OCI-LY7 (cell line): ENCODE measurements at regions not wholly inside any gene's neighbourhood (a gene's known extent, or its start where the extent isn't known, plus 50 kb on each side); places are given as distances from the start of the nearest gene placed in this dataset.

Source experiments
- BruUV-seq: library from RNA; stranded (reverse); fragments of 400-500 nt; replicated peaks from 2 replicates; lab custom pipeline; 2021; lab: Mats Ljungman, UMichigan
- CTCF ChIA-PET: fragments of 300-600 bp; sonication (Branson Sonifier 250); formaldehyde crosslinking; loops from one replicate; lab custom pipeline; 2022; ENCODE audit warnings: antibody characterized with exemption; ENCODE audit not compliant: unreplicated experiment; lab: Charles Lee
- POLR2A ChIA-PET: fragments of 300-600 bp; sonication (Branson Sonifier 250); formaldehyde crosslinking; loops from one replicate; lab custom pipeline; 2022; ENCODE audit warnings: antibody characterized with exemption; lab: Charles Lee
- DNase-seq: peaks from one replicate; pipeline ENCODE4 v3.0.0-alpha.2; 2015; ENCODE audit warnings: low spot score
- H2AFZ ChIP-seq: fragments of 200-600 bp; sonication (generic), shearing (Covaris generic); 2 replicates; pipeline ENCODE4 v1.6.1; 2014; ENCODE audit warnings: mild to moderate bottlenecking, antibody characterized with exemption, low read length, moderate library complexity
- H3K27ac ChIP-seq: fragments of 200-600 bp; sonication (generic); 2 replicates; pipeline ENCODE4 v1.5.1; 2014; ENCODE audit warnings: mixed run types, low read depth, mild to moderate bottlenecking, moderate library complexity, low read length, inconsistent platforms; ENCODE audit not compliant: poor library complexity, severe bottlenecking
- H3K36me3 ChIP-seq: fragments of 200-600 bp; sonication (generic); 2 replicates; pipeline ENCODE4 v1.6.1; 2014; ENCODE audit warnings: mild to moderate bottlenecking, antibody characterized with exemption, low read length, moderate library complexity, mixed read lengths; ENCODE audit not compliant: insufficient read depth
- H3K4me1 ChIP-seq: fragments of 200-600 bp; sonication (generic); 2 replicates; pipeline ENCODE4 v1.5.1; 2014; ENCODE audit warnings: mild to moderate bottlenecking, low read length; ENCODE audit not compliant: insufficient read depth, poor library complexity, severe bottlenecking
- H3K4me2 ChIP-seq: fragments of 200-600 bp; sonication (generic); 2 replicates; pipeline ENCODE4 v1.6.1; 2014; ENCODE audit warnings: mild to moderate bottlenecking, low read length
- H3K4me3 ChIP-seq: fragments of 200-600 bp; sonication (generic); 2 replicates; pipeline ENCODE4 v1.5.1; 2014; ENCODE audit warnings: mild to moderate bottlenecking, low read depth, low read length; ENCODE audit not compliant: poor library complexity, severe bottlenecking
- H3K79me2 ChIP-seq: fragments of 200-600 bp; sonication (generic); 2 replicates; pipeline ENCODE4 v1.6.1; 2016; ENCODE audit warnings: low read depth, mild to moderate bottlenecking, low read length, moderate library complexity, mixed read lengths; ENCODE audit not compliant: insufficient read depth
- H3K9me2 ChIP-seq: fragments of 200-600 bp; sonication (generic); 2 replicates; pipeline ENCODE4 v1.6.1; 2016; ENCODE audit warnings: mild to moderate bottlenecking, low read length, mixed read lengths; ENCODE audit not compliant: insufficient read depth
- H3K9me3 ChIP-seq: fragments of 200-600 bp; sonication (generic); 2 replicates; pipeline ENCODE4 v1.6.1; 2014; ENCODE audit warnings: mild to moderate bottlenecking, mixed run types, low read length, mixed read lengths
- H4K20me1 ChIP-seq: fragments of 200-600 bp; sonication (generic); 2 replicates; pipeline ENCODE4 v1.6.1; 2014; ENCODE audit warnings: mild to moderate bottlenecking, antibody characterized with exemption, low read length, moderate library complexity, mixed read lengths; ENCODE audit not compliant: insufficient read depth
- CTCF ChIP-seq: fragments of 200-600 bp; sonication (generic); conservative IDR thresholded peaks from 2 replicates; pipeline ENCODE4 v1.5.1; 2014; ENCODE audit warnings: mild to moderate bottlenecking, antibody characterized with exemption, low read length, moderate library complexity, mixed read lengths
- EZH2phosphoT487 ChIP-seq: fragments of 200-600 bp; sonication (generic); IDR thresholded peaks from 2 replicates; pipeline ENCODE4 v1.6.1; 2018; ENCODE audit warnings: low read depth, borderline replicate concordance, mild to moderate bottlenecking, mixed run types, antibody characterized with exemption, low read length, moderate library complexity, mixed read lengths
- intact Hi-C: fragments of 100-400 bp; cut with micrococcal nuclease; formaldehyde crosslinking; loops from one replicate; pipeline ENCODE4 v1.10.0; 2022; ENCODE audit not compliant: unreplicated experiment

GRCh38 chr3:34179716-34180115 lies 381.3 kb downstream of the PDCD6IP start:
- Histone ChIP-seq H3K27ac (no peak overlapping the region), H3K9me3 (no peaks in the 10 kb centered on the region), H3K4me1 (peaks cover 13% of the 10 kb centered on the region), H3K4me2 (no peak overlapping the region), H3K9me2 (no peaks in the 10 kb centered on the region), H3K36me3 (no peaks in the 10 kb centered on the region), H3K79me2 (no peaks in the 10 kb centered on the region), H2AFZ (no peak overlapping the region), H3K4me3 (no peak overlapping the region), H4K20me1 (no peaks in the 10 kb centered on the region)
- DNase-seq, result no peak
- TF ChIP-seq EZH2phosphoT487, result no peak
- TF ChIP-seq CTCF, result no peak
- ChIA-PET CTCF (interaction anchor here (0.5 kb wide), 1 partner anchor 35 kb away, joined by 4 read pairs; no protein-coding TSS in a partner anchor), POLR2A (no interaction called here)
- BruUV-seq, result no TSS peak
- intact Hi-C loops, result no loop called here

GRCh38 chr3:34180532-34180931 lies 382.1 kb downstream of the PDCD6IP start:
- Histone ChIP-seq H4K20me1 (no peaks in the 10 kb centered on the region), H3K79me2 (no peaks in the 10 kb centered on the region), H3K9me3 (no peaks in the 10 kb centered on the region), H3K27ac (no peak overlapping the region), H3K4me2 (no peak overlapping the region), H3K36me3 (no peaks in the 10 kb centered on the region), H3K9me2 (no peaks in the 10 kb centered on the region), H3K4me3 (no peak overlapping the region), H2AFZ (no peak overlapping the region), H3K4me1 (peaks cover 17% of the 10 kb centered on the region)
- CTCF ChIA-PET, result no interaction called here
- TF ChIP-seq EZH2phosphoT487 (no peak), CTCF (no peak)
- POLR2A ChIA-PET, result no interaction called here
- no TSS peak for BruUV-seq
- intact Hi-C loops, result no loop called here
- DNase-seq, result no peak

- H3K4me1 ChIP-seq, result peaks cover 21% of the 10 kb centered on the region
- no peak overlapping the region for H2AFZ ChIP-seq
- H3K9me3 ChIP-seq, result no peaks in the 10 kb centered on the region
- CTCF ChIA-PET, result no interaction called here
- H3K79me2 ChIP-seq, result no peaks in the 10 kb centered on the region
- no peak overlapping the region for H3K4me3 ChIP-seq
- H3K27ac ChIP-seq, result no peak overlapping the region
- DNase-seq, result no peak
- POLR2A ChIA-PET, result no interaction called here
- no peak overlapping the region for H3K4me2 ChIP-seq
- intact Hi-C loops, result no loop called here
- no peaks in the 10 kb centered on the region for H3K36me3 ChIP-seq
- TF ChIP-seq EZH2phosphoT487 (no peak), CTCF (no peak)
- BruUV-seq, result no TSS peak
- no peaks in the 10 kb centered on the region for H3K9me2 ChIP-seq
- H4K20me1 ChIP-seq, result no peaks in the 10 kb centered on the region
These were observed 384.7 kb downstream of the PDCD6IP start for GRCh38 chr3:34183114-34183513.
